Ishikawa (cell line): ENCODE measurements at regions not wholly inside any gene's neighbourhood (a gene's known extent, or its start where the extent isn't known, plus 50 kb on each side); places are given as distances from the start of the nearest gene placed in this dataset.

Experiments
- CEBPB ChIP-seq: IDR thresholded peaks from 2 replicates; pipeline ENCODE4 v1.6.1; 2012
- CREB1 ChIP-seq: IDR thresholded peaks from 2 replicates; pipeline ENCODE4 v1.6.1; 2012; ENCODE audit warnings: low read depth
- EGR1 ChIP-seq: IDR thresholded peaks from 2 replicates; pipeline ENCODE4 v1.6.1; 2012
- EP300 ChIP-seq: IDR thresholded peaks from 2 replicates; pipeline ENCODE4 v1.6.1; 2012; ENCODE audit warnings: borderline replicate concordance
- FOXM1 ChIP-seq: IDR thresholded peaks from 2 replicates; pipeline ENCODE4 v1.6.1; 2012; ENCODE audit warnings: low read depth, borderline replicate concordance
- MAX ChIP-seq: IDR thresholded peaks from 2 replicates; pipeline ENCODE4 v1.6.1; 2012
- NFIC ChIP-seq: IDR thresholded peaks from 2 replicates; pipeline ENCODE4 v1.6.1; 2012
- RAD21 ChIP-seq: IDR thresholded peaks from 2 replicates; pipeline ENCODE4 v1.6.1; 2012; ENCODE audit warnings: low read depth
- REST ChIP-seq: IDR thresholded peaks from 2 replicates; pipeline ENCODE4 v1.6.1; 2012; ENCODE audit warnings: low read depth, mild to moderate bottlenecking
- TAF1 ChIP-seq: IDR thresholded peaks from 2 replicates; pipeline ENCODE4 v1.6.1; 2012; ENCODE audit warnings: low read depth, mild to moderate bottlenecking
- TCF12 ChIP-seq: IDR thresholded peaks from 2 replicates; pipeline ENCODE4 v1.6.1; 2012; ENCODE audit warnings: low read depth
- TEAD4 ChIP-seq: IDR thresholded peaks from 2 replicates; pipeline ENCODE4 v1.6.1; 2012
- USF1 ChIP-seq: IDR thresholded peaks from 2 replicates; pipeline ENCODE4 v1.6.1; 2012
- YY1 ChIP-seq: IDR thresholded peaks from 2 replicates; pipeline ENCODE4 v1.6.1; 2012; ENCODE audit warnings: low read depth
- ZBTB7A ChIP-seq: IDR thresholded peaks from 2 replicates; pipeline ENCODE4 v1.6.1; 2012; ENCODE audit warnings: low read depth

GRCh38 chr2:75765798-75766197 is 55.1 kb upstream of the GCFC2 start:
- TF ChIP-seq NFIC (no peak), CEBPB (no peak), TCF12 (no peak), TAF1 (no peak), USF1 (no peak), YY1 (no peak), RAD21 (no peak), ZBTB7A (no peak), FOXM1 (no peak), TEAD4 (no peak), MAX (no peak)

- TF ChIP-seq TEAD4 (no peak), USF1 (no peak), TCF12 (no peak), FOXM1 (no peak), TAF1 (no peak), EP300 (no peak), EGR1 (no peak), CREB1 (no peak), REST (no peak), YY1 (no peak), CEBPB (no peak), ZBTB7A (no peak), NFIC (no peak), MAX (no peak), RAD21 (no peak)
Observed at GRCh38 chr2:75764611-75765010, 53.9 kb upstream of the GCFC2 start.
